ENCODE measurements at regions not wholly inside any gene's neighbourhood (a gene's known extent, or its start where the extent isn't known, plus 50 kb on each side); places are given as distances from the start of the nearest gene placed in this dataset.

DNA sequence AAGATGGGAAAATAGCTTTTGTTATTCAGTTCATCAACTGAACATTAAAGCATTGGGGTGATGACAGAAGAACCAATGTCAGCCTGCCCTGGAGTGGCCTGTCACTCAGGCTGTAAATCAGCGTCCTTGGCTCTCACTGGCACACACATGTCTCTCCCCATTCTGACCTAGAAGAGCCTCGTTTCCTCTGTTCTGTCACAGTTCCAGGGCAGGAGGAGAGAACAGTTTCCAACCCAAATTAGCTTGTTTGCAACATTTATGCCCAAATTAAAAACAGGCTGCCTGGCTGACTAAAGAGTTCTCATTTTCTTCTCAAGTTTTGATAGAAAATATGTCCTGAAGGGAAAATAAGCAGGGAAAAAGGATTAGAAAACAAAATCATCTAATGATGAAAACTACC, 520.1 kb downstream of the CHSY3 start:
- TF ChIP-seq MXI1 (IDR thresholded peaks at IDR 0.05; ENCODE audit: low read depth, low read length) (no peak), FOXM1 (IDR thresholded peaks at IDR 0.05; ENCODE audit: low read depth) (no peak), GABPA (IDR thresholded peaks at IDR 0.05; ENCODE audit: low read depth) (no peak), MAX (IDR thresholded peaks at IDR 0.05; ENCODE audit: low read depth) (no peak), TEAD4 (IDR thresholded peaks at IDR 0.05; ENCODE audit: borderline replicate concordance, insufficient read depth) (no peak), JUND (IDR thresholded peaks at IDR 0.05) (no peak), CTCF (IDR thresholded peaks at IDR 0.05) (no peak), EP300 (IDR thresholded peaks at IDR 0.05; ENCODE audit: borderline replicate concordance in 1 of 2, low read depth in 1 of 2, low read length in 1 of 2) (no peak), NFIC (IDR thresholded peaks at IDR 0.05; ENCODE audit: borderline replicate concordance) (no peak)
- TF ChIP-seq, protein P1, sequence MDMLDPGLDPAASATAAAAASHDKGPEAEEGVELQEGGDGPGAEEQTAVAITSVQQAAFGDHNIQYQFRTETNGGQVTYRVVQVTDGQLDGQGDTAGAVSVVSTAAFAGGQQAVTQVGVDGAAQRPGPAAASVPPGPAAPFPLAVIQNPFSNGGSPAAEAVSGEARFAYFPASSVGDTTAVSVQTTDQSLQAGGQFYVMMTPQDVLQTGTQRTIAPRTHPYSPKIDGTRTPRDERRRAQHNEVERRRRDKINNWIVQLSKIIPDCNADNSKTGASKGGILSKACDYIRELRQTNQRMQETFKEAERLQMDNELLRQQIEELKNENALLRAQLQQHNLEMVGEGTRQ (IDR thresholded peaks at IDR 0.05; ENCODE audit: borderline replicate concordance, low read depth, low read length): no peak
- TF ChIP-seq, protein P2, sequence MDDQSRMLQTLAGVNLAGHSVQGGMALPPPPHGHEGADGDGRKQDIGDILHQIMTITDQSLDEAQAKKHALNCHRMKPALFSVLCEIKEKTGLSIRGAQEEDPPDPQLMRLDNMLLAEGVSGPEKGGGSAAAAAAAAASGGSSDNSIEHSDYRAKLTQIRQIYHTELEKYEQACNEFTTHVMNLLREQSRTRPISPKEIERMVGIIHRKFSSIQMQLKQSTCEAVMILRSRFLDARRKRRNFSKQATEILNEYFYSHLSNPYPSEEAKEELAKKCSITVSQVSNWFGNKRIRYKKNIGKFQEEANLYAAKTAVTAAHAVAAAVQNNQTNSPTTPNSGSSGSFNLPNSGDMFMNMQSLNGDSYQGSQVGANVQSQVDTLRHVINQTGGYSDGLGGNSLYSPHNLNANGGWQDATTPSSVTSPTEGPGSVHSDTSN (IDR thresholded peaks at IDR 0.05): no peak
